ENCODE measurements at regions not wholly inside any gene's neighbourhood (a gene's known extent, or its start where the extent isn't known, plus 50 kb on each side); places are given as distances from the start of the nearest gene placed in this dataset.

GRCh38 chr13:95452375-95452774 is 100.1 kb upstream of the CLDN10 start:
- H3K4me2 ChIP-seq (ENCODE audit: insufficient read depth, low read length), result no peak overlapping the region
- H3K9ac ChIP-seq (replicated peaks; ENCODE audit: extremely low read depth, insufficient read depth, low read length), result no peak overlapping the region
- no peaks in the 10 kb centered on the region for H3K36me3 ChIP-seq (ENCODE audit: control insufficient read depth in 2 of 2, extremely low read depth in 1 of 2, insufficient read depth in 2 of 2, low read length in 2 of 2)
- no peak for DNase-seq (ENCODE audit: low read depth, low spot score)
- no TSS peak for BruUV-seq (replicated peaks)
- H3K79me2 ChIP-seq (ENCODE audit: control insufficient read depth, insufficient read depth, low read length), result no peaks in the 10 kb centered on the region
- H4K20me1 ChIP-seq (replicated peaks; ENCODE audit: control insufficient read depth, extremely low read depth, insufficient read depth, low read length), result no peaks in the 10 kb centered on the region
- peaks cover 8 to 15% of the 10 kb centered on the region in 2 experiments for H3K27me3 ChIP-seq (ENCODE audit: control insufficient read depth in 2 of 2, insufficient read depth in 2 of 2, low read length in 2 of 2)
- H2AFZ ChIP-seq (ENCODE audit: low read depth, low read length), result no peak overlapping the region
- H3K4me3 ChIP-seq (replicated peaks in 1 of 3; ENCODE audit: insufficient read depth in 1 of 3, low read depth in 1 of 3, low read length in 3 of 3), result no peak overlapping the region
- no peak for TF ChIP-seq MYC (IDR thresholded peaks at IDR 0.05; ENCODE audit: low read depth, low read length)
- TF ChIP-seq CTCF (IDR thresholded peaks at IDR 0.05; ENCODE audit: extremely low read depth in 1 of 2, insufficient read depth in 1 of 2, low read depth in 1 of 2, low read length in 2 of 2), result no peak
- TF ChIP-seq FOS (IDR thresholded peaks at IDR 0.05; ENCODE audit: borderline replicate concordance, insufficient read depth, low read length), result no peak
- no peak for TF ChIP-seq GATA2 (IDR thresholded peaks at IDR 0.05; ENCODE audit: insufficient read depth, insufficient read length, low read depth, low read length)
- TF ChIP-seq POLR2AphosphoS5 (IDR thresholded peaks at IDR 0.05; ENCODE audit: insufficient read depth, low read depth, low read length), result no peak
- TF ChIP-seq JUN (IDR thresholded peaks at IDR 0.05; ENCODE audit: borderline replicate concordance, insufficient read depth, insufficient read length, low read depth), result no peak
- TF ChIP-seq EZH2 (IDR thresholded peaks at IDR 0.05; ENCODE audit: borderline replicate concordance, low read depth, low read length, severe bottlenecking), result no peak
- no peak for TF ChIP-seq MAX (IDR thresholded peaks at IDR 0.05; ENCODE audit: insufficient read depth, insufficient read length)
- TF ChIP-seq POLR2A (IDR thresholded peaks at IDR 0.05; ENCODE audit: low read depth, low read length), result no peak
- no peaks in the 10 kb centered on the region for H3K4me1 ChIP-seq (ENCODE audit: control insufficient read depth, extremely low read depth, insufficient read depth, low read length)
- no peak for FAIRE-seq
- H3K27ac ChIP-seq (ENCODE audit: insufficient read depth, low read depth, low read length), result no peak overlapping the region
- ChIA-PET CTCF (no interaction called here), POLR2A (no interaction called here)
- dilution Hi-C loops (cut with MboI; ENCODE audit: extremely low pct_ligation_motif_present, low sequenced_read_pairs), result no loop called here
- intact Hi-C loops (cut with micrococcal nuclease), result no loop called here
- H3K9me1 ChIP-seq (replicated peaks; ENCODE audit: control insufficient read depth, extremely low read depth, insufficient read depth, low read length), result no peaks in the 10 kb centered on the region
- H3K9me3 ChIP-seq (replicated peaks; ENCODE audit: control insufficient read depth, insufficient read depth, low read length), result no peaks in the 10 kb centered on the region
